ENCODE measurements at regions not wholly inside any gene's neighbourhood (a gene's known extent, or its start where the extent isn't known, plus 50 kb on each side); places are given as distances from the start of the nearest gene placed in this dataset.
"Not testable (repeated sequence)": the region's sequence is repeated elsewhere in the genome, so short reads cannot be mapped to it uniquely, and the experiment has no call there.

DNA sequence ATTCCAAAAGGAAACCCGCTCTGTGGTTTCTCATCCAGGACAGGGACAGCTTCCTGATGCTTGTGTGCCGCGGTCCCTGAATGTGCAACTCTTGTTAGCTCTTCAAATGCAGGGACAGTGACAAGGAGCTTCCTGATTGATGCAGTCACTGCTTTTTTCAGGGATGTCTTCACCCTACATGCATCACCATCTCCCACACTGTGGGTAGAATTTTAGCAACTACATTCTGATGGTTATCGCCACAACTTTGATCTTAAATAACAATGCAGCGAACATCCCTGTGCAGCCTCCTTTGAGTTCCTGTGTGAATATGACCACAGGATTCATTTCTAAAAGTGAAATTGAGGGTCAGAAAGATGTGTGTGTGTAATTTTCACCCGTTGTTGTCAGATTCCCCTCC lies 115.0 kb downstream of the GGTLC2 start:
- DNase-seq = no peak

DNA sequence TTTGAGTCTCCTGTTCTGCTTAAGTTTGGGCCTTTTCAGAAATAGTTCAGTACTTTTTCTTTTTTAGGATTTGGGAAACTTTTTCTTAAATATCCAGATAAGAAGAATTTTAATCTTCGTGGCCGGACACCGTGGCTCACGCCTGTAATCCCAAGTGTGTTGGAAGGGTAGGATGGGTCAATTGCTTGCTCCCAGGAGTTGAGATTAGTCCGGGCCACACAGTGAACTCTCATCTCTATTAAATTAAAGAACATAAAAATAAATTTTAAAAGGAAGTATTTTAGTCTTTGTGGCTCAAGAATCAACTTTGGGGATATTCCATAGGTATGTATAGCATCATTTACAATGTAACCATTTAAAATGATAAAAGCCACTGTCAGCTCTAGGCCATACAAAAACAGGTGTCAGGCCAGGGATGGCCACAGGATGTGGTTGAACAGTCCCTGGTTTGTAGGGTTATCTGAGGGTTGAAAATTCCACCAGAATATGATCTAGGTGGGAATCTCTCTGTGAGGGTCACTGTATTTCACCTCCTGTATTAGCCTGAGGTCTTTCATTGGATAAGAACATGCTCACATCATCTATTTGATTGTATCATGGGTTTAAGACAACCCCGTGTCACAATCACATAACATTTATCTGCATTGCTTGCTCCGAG lies 115.6 kb downstream of the GGTLC2 start:
- DNase-seq = no peak

DNA sequence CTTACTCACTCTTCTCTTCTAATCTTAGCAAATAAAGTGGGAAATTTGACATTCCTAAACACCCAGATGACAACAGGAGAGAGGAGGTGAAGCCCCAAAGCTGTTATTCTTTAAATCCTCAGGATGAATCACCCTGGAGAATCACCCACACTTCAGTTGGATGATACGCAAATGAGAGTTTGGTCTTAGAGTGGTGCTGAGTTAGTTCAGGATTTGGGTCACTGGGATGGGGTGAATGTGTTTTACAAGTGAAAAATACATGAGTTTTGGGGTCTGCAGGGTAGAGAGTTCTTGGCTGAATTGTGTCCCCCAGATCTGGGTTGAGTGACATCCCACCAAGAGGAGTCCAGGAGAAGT lies 117.2 kb downstream of the GGTLC2 start:
- no peak for DNase-seq

DNA sequence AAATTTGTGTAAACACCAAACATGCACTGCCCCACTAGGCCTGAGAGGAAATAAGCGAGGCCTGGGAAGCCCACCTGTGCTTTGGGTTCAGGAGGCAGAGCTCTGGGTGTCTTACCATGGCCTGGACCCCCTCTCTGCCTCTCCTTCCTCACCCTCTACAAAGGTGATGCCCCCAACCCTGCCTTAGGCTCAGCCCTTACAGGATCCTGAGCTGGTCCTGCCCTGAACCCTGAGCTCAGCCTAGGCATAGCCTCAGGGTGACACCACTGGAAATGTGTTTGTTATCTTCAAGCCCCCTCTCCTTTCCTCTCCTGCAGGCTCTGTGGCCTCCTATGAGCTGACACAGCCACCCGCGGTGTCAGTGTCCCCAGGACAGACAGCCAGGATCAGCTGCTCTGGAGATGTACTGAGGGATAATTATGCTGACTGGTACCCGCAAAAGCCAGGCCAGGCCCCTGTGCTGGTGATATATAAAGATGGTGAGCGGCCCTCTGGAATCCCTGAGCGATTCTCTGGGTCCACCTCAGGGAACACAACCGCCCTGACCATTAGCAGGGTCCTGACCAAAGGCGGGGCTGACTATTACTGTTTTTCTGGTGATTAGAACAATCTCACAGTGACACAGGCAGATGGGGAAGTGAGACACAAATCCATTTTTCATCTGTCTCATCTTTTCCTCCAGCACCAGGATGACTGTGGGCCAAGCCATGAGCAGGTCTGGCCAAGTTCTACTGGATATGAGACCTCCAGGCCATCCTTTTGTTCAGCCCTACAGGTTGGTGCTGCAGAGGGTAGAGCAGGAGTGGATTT lies 117.8 kb downstream of the GGTLC2 start:
- no peak for DNase-seq

DNA sequence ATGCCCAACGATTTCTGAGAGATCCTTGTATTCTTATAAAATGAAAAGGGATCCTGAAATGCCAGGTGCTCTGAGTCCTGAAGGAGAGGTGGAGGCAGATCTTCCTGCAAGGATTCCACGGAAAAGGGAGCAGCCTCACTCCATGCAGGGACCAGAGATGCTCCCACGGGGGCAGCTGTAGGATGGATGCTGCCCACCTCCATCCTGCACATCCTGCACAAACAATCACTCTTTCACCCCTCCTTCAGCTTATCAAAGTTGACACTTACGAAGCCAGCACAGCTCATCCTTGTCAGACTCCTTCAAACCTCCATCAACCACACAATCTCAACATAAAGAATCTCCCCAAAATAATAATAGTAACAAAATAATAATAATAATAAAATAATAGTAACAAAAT lies 119.1 kb downstream of the GGTLC2 start:
- DNase-seq = no peak

DNA sequence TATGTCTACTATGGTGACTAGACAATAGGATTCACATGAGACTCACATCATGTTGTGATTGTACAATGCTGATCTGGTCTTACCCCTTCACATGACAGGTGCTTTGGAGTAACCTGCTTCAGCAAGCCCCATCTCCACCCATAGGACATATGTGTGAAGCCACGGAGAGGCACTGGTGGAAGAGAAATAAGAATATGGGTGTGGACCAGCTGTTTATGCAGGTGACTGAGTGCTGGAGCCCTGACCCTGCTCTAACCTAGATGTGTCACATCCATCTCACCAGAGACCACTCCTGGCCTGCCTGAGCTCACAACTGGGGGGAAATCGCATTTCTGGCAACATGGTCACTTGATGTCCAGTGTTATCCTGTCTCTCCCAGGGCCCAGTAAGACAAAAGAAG lies 119.7 kb downstream of the GGTLC2 start:
- no peak for DNase-seq

DNA sequence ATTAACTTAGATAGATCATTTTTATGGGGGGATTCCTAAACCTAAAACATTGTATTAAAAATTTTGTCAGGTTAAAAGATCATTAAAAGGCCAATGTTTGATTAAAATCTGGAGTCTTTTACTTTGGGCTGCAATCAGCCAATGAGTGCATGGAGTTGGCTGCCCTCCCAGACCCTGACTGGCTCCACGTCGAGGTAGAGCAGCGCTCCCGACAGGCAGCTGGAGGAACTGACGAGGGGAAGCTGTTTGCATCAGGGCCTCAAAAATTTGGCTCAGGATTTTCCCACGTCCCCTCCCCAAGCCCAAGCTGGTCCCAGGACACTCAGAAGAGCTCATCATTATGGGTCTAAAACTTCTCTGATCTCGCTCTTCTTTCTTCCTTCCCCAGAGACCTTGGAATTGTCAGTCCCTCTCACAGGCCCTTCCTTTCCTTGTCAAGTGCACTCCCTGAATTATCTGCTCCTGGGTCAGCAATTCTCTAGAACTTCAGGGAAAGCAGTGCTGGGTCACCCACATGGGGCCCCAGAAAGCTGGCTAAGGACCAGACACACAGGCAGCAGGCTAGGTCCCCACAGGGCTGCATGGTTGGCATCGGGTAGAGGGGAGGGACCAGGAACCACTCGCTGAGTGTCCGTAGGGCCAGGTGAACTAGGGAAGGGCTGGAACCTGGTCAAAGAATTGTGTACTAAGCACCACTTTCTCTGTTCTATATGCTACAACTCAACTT lies 119.6 kb upstream of the IGLL5 start:
- no peak for DNase-seq

DNA sequence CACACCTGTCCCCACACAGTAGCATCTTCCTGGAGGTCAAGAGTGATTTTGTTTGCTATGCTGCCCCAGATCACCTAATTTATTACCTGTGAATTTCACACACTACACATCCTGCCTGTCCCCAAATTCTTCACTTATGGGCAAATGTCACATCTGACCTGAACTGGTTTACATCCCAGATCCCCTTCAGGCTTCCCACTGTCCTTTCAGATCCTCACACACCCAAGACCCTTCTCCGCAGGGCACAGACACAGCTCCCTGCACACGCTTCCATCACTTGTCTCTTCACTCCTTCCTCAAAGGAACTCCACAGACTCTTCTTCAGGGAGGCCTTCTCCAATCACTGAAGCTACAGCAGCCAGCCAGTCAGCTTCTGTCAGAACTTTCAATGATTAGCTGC lies 118.7 kb upstream of the IGLL5 start:
- DNase-seq = no peak

DNA sequence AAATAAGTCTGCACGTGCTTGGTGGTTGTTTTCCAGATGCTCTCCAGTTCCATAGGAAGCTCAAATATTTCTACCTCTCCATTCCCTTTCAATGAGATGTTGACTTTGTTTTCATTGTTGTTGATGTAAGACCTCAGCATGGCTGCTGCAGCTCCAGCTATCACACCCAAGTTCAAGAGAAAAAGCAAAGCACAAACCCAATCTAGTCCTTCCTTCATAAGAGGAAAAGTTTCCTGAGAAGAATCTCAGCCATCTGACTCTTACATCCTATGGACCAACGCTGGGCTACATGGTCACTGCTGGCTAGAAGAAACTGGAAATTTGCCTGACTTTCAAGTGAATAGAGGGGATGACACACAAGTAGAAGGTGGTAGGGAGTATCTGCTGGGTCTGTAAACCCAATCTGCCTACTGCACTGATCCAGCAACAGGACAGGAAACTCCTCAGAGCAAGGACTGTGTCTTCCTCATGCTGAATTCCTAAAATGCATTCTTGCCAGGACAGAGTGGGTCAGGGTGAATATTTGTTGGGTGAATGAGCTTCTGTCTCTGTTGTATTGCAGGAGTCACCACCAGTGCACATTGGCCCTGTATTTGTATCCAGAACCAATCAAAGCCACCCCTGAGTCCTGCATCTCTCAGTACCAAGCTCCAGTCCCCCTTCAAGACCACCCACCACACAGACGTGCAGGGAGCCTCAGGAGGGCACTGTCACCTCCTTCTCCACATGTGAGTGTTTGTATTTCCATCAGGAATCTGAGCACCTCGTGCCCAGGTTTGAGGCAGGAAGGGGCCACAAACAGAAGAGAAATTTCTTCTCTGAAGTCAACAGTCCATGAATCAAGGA lies 118.0 kb upstream of the IGLL5 start:
- DNase-seq = no peak

DNA sequence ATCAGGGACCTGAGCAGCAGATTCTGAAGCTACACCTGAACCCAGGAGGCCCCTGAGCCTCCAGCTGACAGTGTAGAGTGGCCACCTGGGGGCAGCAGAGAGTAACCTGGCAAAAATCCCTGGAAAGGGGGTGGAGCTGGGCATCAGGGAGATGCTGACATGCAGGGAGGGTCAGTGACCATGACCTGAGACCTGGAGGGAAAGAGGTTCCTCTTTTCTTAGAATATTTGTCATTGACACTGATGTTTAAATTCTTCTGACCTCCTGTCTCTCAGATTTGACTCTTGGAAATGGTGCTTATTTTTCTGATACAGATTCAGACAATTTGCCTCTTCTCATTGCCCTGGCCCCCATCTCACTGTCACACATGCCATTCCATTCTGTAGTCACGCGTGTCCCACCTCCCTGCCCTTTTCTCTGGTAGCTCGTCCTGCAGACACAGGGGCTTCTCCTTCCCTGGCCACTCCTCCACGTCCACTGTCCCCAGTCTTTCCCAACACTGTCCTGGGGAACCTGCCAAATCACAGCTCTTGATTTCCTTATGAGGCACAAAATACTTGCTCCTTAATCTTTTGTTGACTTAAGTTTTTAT lies 117.2 kb upstream of the IGLL5 start:
- peak; percentile 9 for DNase-seq

DNA sequence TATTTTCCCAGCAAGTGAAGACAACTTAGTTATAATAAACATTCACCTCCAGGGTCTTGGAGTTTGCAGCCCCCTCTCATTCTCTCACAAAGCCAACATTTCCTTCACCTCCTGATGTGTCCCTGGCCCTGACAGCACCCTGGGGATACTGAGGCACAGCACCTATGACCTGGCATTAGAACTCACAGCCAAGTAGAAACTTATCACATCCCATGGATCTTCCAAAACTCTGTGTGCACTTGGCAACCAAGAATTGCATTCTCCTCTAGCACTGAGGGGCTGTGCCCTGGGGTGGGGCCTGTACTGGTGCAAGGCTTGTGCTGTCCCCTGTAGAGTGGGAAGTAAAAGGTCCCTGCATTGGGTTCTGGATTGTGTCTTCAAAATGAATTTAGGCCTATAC lies 116.7 kb upstream of the IGLL5 start:
- no peak for DNase-seq

DNA sequence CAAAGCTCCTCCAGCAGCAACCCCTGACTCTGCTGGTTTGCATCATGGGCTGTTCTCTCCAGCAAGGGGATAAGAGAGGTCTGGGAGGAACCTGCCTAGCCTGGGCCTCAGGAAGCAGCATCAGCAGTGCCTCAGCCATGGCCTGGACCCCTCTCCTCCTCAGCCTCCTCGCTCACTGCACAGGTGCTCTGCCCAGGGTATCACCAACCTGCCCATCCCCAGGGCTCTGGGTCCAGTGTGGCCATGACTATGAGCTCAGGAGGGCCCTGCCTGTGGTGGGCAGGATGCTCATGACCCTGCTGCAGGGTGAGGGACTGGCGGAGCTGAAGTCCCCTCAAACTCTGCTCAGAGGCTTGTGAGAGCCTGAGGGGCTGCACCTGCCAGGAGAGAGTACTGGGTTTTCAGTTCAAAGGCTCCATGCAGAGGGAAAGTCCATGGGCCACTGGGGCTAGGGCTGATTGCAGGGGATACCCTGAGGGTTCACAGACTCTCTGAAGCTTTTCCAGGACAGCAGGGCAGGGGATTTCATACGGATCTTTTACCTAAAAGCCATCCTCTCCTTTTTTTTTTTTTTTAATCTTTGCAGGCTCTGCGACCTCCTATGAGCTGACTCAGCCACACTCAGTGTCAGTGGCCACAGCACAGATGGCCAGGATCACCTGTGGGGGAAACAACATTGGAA lies 115.8 kb upstream of the IGLL5 start:
- no peak for DNase-seq

DNA sequence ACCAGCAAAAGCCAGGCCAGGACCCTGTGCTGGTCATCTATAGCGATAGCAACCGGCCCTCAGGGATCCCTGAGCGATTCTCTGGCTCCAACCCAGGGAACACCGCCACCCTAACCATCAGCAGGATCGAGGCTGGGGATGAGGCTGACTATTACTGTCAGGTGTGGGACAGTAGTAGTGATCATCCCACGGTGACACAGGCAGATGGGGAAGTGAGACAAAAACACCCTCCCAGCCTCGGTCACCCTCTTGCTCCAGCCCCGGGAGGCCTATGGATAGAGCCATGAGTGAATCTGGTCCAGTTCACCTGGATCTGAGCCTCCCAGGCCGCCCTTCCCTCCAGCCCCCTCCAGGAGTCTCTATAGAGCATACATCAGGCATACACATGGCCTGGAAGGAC lies 115.2 kb upstream of the IGLL5 start:
- no peak for DNase-seq

DNA sequence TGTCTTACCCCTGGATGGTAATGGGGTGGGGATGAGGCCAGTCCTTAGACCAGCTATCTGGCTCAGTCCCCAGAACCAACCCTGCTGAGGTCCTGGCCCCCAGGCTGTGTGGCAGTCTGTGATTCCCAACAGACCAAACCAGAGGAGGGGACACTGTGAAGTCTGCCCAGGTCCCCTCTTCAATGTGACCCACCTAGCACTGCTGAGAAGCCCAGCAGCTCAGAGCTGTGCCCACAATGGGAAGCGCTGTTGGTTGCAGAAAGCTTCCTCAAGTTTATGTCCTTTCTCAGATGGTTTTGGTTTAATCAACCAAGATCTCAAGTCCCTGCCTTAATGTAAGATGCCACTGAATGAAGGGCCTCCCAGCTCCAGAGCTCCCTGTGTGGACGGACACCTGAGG lies 114.7 kb upstream of the IGLL5 start:
- no peak for DNase-seq

DNA sequence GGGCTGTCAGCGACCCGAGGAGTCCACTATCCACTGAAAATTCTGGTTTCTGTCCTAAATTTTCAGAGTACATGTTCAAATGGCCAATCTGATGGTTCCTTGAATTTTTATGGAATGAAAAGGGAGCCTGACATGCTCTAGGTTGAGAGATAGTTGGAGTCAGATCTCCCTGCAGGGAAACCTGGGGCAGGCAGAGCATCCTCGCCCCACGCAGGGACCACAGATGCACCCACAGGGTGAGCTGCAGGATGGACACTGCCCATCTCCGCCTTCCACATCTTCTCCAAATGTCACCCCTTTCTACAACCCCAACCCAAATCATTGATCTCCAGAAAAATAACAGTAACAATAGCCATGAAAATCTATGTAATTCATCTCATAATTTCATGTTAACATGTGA lies 114.2 kb upstream of the IGLL5 start:
- DNase-seq = no peak

DNA sequence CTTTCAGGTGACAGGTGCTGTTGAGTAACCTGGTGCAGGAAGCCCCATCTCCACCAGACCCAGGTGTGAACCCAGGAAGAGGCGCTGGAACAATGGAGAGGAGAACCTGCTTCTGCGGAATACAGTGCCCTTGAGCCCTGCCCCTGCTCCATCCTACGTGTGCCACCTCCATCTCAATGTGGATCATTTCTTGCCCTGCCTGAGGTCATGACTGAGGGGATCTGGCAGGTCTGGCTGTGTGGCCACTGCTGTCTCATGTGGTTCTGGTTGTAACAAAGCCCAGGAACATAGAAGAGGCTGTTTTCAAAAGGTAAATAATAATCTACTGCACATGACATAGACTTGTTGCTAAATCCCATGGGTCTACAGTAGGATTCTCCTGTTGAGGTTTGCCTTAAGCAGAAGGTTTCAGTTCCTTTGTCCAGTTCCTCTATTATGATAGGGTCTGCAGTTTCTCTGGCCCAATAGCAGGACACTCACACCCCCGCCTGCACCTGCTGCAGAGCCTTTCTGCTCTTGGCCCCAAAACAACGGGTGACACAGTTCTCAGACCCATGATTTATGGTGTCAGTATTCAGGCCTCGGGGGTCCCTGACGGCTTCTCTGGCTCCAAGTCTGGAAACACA lies 113.5 kb upstream of the IGLL5 start:
- no peak for DNase-seq

DNA sequence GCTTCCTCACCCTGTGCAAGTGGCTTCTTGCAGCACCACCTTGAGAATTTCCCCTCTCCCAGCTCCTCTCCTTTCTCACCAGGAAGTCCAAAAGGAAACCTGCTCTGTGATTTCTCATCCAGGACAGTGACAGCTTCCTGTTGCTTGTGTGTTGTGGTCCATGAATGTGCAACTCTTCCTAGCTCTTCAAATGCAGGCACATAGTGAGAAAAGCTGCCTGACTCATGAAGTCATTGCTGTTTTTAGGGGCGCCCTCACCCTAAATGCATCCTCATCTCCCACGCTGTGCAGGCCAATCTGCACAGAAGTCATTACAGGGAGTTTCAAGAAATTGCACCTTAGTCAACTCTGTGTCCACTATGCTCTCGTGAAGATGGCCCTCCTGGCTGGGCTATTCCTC lies 112.9 kb upstream of the IGLL5 start:
- DNase-seq = not testable (repeated sequence)

DNA sequence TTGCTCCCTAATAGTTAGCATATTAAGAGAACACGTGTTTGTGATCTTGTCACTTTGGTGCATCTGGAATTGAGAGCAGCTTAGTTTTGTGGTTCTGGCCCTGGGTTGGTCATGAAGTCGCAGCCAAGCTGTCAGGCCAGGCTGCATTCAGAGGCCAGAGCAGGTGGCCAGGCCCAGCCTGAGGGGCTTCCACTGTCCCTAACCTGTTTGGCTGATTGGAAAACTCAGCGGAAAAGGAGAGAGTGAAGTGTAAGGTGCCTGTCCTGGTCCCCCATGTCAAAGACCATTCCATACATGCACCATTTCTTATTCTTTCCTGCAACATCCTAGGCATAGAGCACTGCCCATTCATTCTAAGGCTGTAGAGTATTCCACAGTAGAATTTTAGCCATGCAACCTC lies 111.5 kb upstream of the IGLL5 start:
- DNase-seq = no peak

DNA sequence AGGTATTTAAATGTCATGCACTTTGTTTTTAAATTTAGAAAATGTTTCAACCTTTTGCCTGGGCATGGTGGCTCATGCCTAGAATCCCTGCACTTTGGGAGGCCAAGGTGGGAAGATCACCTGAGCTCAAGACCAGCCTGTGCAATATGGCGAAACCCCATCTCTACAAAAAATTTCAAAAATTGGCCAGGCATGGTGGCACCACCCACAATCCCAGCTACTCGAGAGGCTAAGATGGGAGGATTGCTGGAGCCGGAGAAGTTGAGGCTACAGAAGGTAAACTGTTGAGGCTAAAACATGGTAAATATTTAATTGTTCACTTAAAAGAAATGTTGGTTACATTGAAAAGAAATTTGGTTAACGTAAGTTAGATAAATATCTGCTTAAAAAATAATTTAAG lies 108.4 kb upstream of the IGLL5 start:
- DNase-seq = no peak

DNA sequence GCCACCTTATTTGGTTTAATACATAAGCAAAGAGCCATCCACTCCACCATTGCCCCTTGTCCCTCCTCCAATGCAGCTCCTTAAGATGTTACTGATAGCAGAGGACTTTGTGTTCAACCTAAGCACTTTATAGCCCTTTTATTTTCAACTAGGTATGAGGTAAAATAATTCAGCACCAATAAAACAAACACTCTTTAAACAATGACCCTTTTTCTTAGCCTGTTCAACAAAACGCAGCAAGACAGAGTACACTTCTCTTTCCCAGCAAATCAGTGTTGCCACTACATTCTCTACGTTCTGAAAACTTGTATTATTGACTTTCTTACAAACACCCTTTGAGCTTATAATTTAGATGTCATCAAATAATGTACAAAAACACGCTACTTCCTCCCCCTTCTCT lies 104.0 kb upstream of the IGLL5 start:
- no peak for DNase-seq

DNA sequence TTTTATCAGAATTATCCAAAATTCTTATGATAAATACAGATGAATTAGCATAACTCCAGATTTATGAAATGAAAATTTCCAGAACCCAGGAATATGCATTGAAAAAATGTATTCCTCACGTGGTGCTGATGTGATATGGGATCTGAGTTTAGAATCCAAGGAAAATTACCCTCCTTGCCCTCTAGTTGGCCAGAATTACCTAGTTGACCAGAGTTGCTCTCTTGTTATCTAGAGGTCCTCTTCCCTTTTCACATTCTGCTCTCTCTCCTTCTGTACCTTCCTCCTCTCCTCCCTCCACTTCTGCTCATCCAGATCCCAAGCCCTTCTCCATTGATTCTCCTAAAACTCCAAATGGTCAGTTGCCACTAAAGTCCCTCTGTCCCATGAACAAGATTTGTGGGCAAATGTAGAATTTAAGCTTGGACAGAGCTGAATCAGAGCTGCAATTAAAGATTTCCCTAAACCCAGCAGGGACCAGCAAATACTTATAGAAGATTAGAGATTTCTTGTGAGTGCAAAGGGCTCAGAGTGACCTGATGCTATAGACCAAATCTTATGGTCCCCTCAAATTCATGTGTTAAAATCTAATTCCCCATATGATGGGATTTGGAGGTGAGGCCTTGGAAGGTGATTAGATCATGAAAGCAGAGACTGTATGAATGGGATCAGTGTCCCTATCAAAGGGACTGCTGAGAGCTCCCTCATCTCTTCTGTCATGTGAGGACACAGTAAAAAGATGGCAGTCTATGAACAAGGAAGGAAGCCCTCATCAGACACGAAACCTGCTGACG lies 103.2 kb upstream of the IGLL5 start:
- no peak for DNase-seq

All from midbrain (tissue), 1 donor.